ENCODE measurements at regions not wholly inside any gene's neighbourhood (a gene's known extent, or its start where the extent isn't known, plus 50 kb on each side); places are given as distances from the start of the nearest gene placed in this dataset.

DNA sequence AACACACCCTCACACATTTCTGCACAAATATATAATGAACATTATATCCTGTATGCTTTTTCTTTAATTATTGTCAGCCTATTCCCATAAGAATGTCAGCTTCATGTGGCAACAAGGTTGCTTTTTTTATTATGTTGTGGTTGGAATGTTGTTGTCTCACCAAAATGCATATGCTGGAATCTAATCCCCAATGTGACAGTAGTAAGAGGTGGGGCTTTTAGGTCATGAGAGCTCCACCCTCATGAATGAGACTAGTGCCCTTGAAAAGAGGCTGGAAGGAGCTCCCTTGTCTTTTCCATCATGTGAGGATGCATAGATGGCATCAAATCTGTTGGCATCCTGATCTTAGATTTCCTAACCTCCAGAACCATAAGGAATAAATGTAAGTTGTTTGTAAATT is 131.3 kb upstream of the IRX6 start:
- TF ChIP-seq CTCF (IDR thresholded peaks at IDR 0.05) (no peak), POLR2A (IDR thresholded peaks at IDR 0.05) (no peak)

Data from testis (tissue), 2 donors.